ENCODE measurements at regions not wholly inside any gene's neighbourhood (a gene's known extent, or its start where the extent isn't known, plus 50 kb on each side); places are given as distances from the start of the nearest gene placed in this dataset.

- no peak for DNase-seq
Observed at GRCh38 chr5:173785866-173786265, 102.3 kb upstream of the CPEB4 start.

- DNase-seq = no peak
Observed at GRCh38 chr5:173786286-173787187, 101.6 kb upstream of the CPEB4 start.

- peak; percentile 23 for DNase-seq
Observed at GRCh38 chr5:173789031-173789920, 98.9 kb upstream of the CPEB4 start.

GRCh38 chr5:173790177-173790719, 97.9 kb upstream of the CPEB4 start:
- DNase-seq = no peak

GRCh38 chr5:173790836-173791546, 97.2 kb upstream of the CPEB4 start:
- DNase-seq = no peak

- DNase-seq = no peak
Observed at GRCh38 chr5:173791878-173792277, 96.3 kb upstream of the CPEB4 start.

GRCh38 chr5:173792781-173793547, 95.2 kb upstream of the CPEB4 start:
- no peak for DNase-seq

GRCh38 chr5:173793648-173794548, 94.3 kb upstream of the CPEB4 start:
- no peak for DNase-seq

- DNase-seq = no peak
Observed at GRCh38 chr5:173794901-173795416, 93.2 kb upstream of the CPEB4 start.

GRCh38 chr5:173795601-173796000, 92.5 kb upstream of the CPEB4 start:
- no peak for DNase-seq

GRCh38 chr5:173796721-173797495, 91.2 kb upstream of the CPEB4 start:
- no peak for DNase-seq

- DNase-seq = no peak
Observed at GRCh38 chr5:173798127-173798810, 89.9 kb upstream of the CPEB4 start.

GRCh38 chr5:173800340-173800739, 87.8 kb upstream of the CPEB4 start:
- DNase-seq = no peak

- DNase-seq = no peak
Observed at GRCh38 chr5:173801006-173801405, 87.1 kb upstream of the CPEB4 start.

- no peak for DNase-seq
Observed at GRCh38 chr5:173802670-173803165, 85.4 kb upstream of the CPEB4 start.

- DNase-seq = no peak
Observed at GRCh38 chr5:173804579-173804978, 83.6 kb upstream of the CPEB4 start.

- no peak for DNase-seq
Observed at GRCh38 chr5:173806270-173807035, 81.7 kb upstream of the CPEB4 start.

GRCh38 chr5:173807181-173807655, 80.9 kb upstream of the CPEB4 start:
- DNase-seq = no peak
